ENCODE measurements at regions not wholly inside any gene's neighbourhood (a gene's known extent, or its start where the extent isn't known, plus 50 kb on each side); places are given as distances from the start of the nearest gene placed in this dataset.
A peak's percentile ranks its signal among the peaks of the same experiment; 100 is the strongest.

GRCh38 chr16:51691109-51691508 is 540.0 kb upstream of the SALL1 start:
- H3K27me3 Mint-ChIP-seq: no peaks in the 10 kb centered on the region
- H3K9me3 Mint-ChIP-seq: peaks cover 4 to 35% (median 10%) of the 10 kb centered on the region in 7 donors
- Histone ChIP-seq H3K36me3 (ENCODE audit: control insufficient read depth, insufficient read depth, low read length) (no peaks in the 10 kb centered on the region), H3K4me1 (ENCODE audit: control insufficient read depth, insufficient read depth, low read length, poor library complexity, severe bottlenecking) (no peaks in the 10 kb centered on the region), H3K9me3 (ENCODE audit: control insufficient read depth in 2 of 2, low read length in 2 of 2) (no peaks in the 10 kb centered on the region), H3K27me3 (ENCODE audit: control insufficient read depth, insufficient read depth, low read length) (no peaks in the 10 kb centered on the region), H3K27ac (ENCODE audit: insufficient read depth, low read length, poor library complexity, severe bottlenecking) (no peak overlapping the region), H3K4me3 (ENCODE audit: low read depth, low read length) (no peak overlapping the region)
- no peak overlapping the region for H3K4me3 Mint-ChIP-seq
- H3K36me3 Mint-ChIP-seq: no peaks in the 10 kb centered on the region
- no peak overlapping the region for H3K27ac Mint-ChIP-seq
- DNase-seq: no peak
- no peaks in the 10 kb centered on the region for H3K4me1 Mint-ChIP-seq
- ATAC-seq (ENCODE audit: low read depth in 2 of 2): no peak

GRCh38 chr16:51685498-51685897 is 534.4 kb upstream of the SALL1 start:
- H3K4me3 Mint-ChIP-seq: no peak overlapping the region
- H3K36me3 ChIP-seq (ENCODE audit: control insufficient read depth, insufficient read depth, low read length): no peaks in the 10 kb centered on the region
- no peaks in the 10 kb centered on the region for H3K36me3 Mint-ChIP-seq
- ATAC-seq (ENCODE audit: low read depth in 2 of 2): no peak
- no peaks in the 10 kb centered on the region for H3K9me3 ChIP-seq (ENCODE audit: control insufficient read depth in 2 of 2, low read length in 2 of 2)
- no peak overlapping the region for H3K4me3 ChIP-seq (ENCODE audit: low read depth, low read length)
- no peak for DNase-seq
- peaks cover 1 to 26% (median 8%) of the 10 kb centered on the region in 7 donors for H3K9me3 Mint-ChIP-seq
- no peaks in the 10 kb centered on the region for H3K27me3 ChIP-seq (ENCODE audit: control insufficient read depth, insufficient read depth, low read length)
- H3K27me3 Mint-ChIP-seq: no peaks in the 10 kb centered on the region
- H3K27ac Mint-ChIP-seq: no peak overlapping the region
- H3K4me1 Mint-ChIP-seq: no peaks in the 10 kb centered on the region
- H3K27ac ChIP-seq (ENCODE audit: insufficient read depth, low read length, poor library complexity, severe bottlenecking): no peak overlapping the region
- H3K4me1 ChIP-seq (ENCODE audit: control insufficient read depth, insufficient read depth, low read length, poor library complexity, severe bottlenecking): no peaks in the 10 kb centered on the region

- DNase-seq (no peak), ATAC-seq (ENCODE audit: low read depth in 2 of 2) (no peak)
- H3K36me3 Mint-ChIP-seq: no peaks in the 10 kb centered on the region
- Histone ChIP-seq H3K4me3 (ENCODE audit: low read depth, low read length) (no peak overlapping the region), H3K27me3 (ENCODE audit: control insufficient read depth, insufficient read depth, low read length) (no peaks in the 10 kb centered on the region), H3K36me3 (ENCODE audit: control insufficient read depth, insufficient read depth, low read length) (no peaks in the 10 kb centered on the region), H3K9me3 (ENCODE audit: control insufficient read depth in 2 of 2, low read length in 2 of 2) (no peaks in the 10 kb centered on the region), H3K27ac (ENCODE audit: insufficient read depth, low read length, poor library complexity, severe bottlenecking) (no peak overlapping the region), H3K4me1 (ENCODE audit: control insufficient read depth, insufficient read depth, low read length, poor library complexity, severe bottlenecking) (no peaks in the 10 kb centered on the region)
- H3K4me3 Mint-ChIP-seq: no peak overlapping the region
- H3K27ac Mint-ChIP-seq: no peak overlapping the region
- H3K9me3 Mint-ChIP-seq: peaks cover 1 to 17% (median 8%) of the 10 kb centered on the region in 7 donors
- no peaks in the 10 kb centered on the region for H3K4me1 Mint-ChIP-seq
- H3K27me3 Mint-ChIP-seq: no peaks in the 10 kb centered on the region
Observed at GRCh38 chr16:51683882-51684281, 532.8 kb upstream of the SALL1 start.

GRCh38 chr16:51682905-51683304 is 531.8 kb upstream of the SALL1 start:
- Histone ChIP-seq H3K9me3 (ENCODE audit: control insufficient read depth in 2 of 2, low read length in 2 of 2) (no peaks in the 10 kb centered on the region), H3K36me3 (ENCODE audit: control insufficient read depth, insufficient read depth, low read length) (no peaks in the 10 kb centered on the region), H3K27me3 (ENCODE audit: control insufficient read depth, insufficient read depth, low read length) (no peaks in the 10 kb centered on the region), H3K27ac (ENCODE audit: insufficient read depth, low read length, poor library complexity, severe bottlenecking) (no peak overlapping the region), H3K4me3 (ENCODE audit: low read depth, low read length) (no peak overlapping the region), H3K4me1 (ENCODE audit: control insufficient read depth, insufficient read depth, low read length, poor library complexity, severe bottlenecking) (no peaks in the 10 kb centered on the region)
- DNase-seq (no peak), ATAC-seq (ENCODE audit: low read depth in 2 of 2) (no peak)
- H3K4me1 Mint-ChIP-seq: no peaks in the 10 kb centered on the region
- no peaks in the 10 kb centered on the region for H3K36me3 Mint-ChIP-seq
- no peak overlapping the region for H3K4me3 Mint-ChIP-seq
- H3K27me3 Mint-ChIP-seq: no peaks in the 10 kb centered on the region
- H3K27ac Mint-ChIP-seq: no peak overlapping the region
- peaks cover 1 to 21% (median 5%) of the 10 kb centered on the region in 7 donors for H3K9me3 Mint-ChIP-seq

- H3K4me3 Mint-ChIP-seq: no peak overlapping the region
- DNase-seq (no peak), ATAC-seq (ENCODE audit: low read depth in 2 of 2) (no peak)
- Histone ChIP-seq H3K27me3 (ENCODE audit: control insufficient read depth, insufficient read depth, low read length) (no peaks in the 10 kb centered on the region), H3K4me3 (ENCODE audit: low read depth, low read length) (no peak overlapping the region), H3K9me3 (ENCODE audit: control insufficient read depth in 2 of 2, low read length in 2 of 2) (no peaks in the 10 kb centered on the region), H3K27ac (ENCODE audit: insufficient read depth, low read length, poor library complexity, severe bottlenecking) (no peak overlapping the region), H3K36me3 (ENCODE audit: control insufficient read depth, insufficient read depth, low read length) (no peaks in the 10 kb centered on the region), H3K4me1 (ENCODE audit: control insufficient read depth, insufficient read depth, low read length, poor library complexity, severe bottlenecking) (no peaks in the 10 kb centered on the region)
- no peak overlapping the region for H3K27ac Mint-ChIP-seq
- H3K9me3 Mint-ChIP-seq: peaks cover 0 to 26% (median 6%) of the 10 kb centered on the region in 7 donors
- H3K4me1 Mint-ChIP-seq: no peaks in the 10 kb centered on the region
- no peaks in the 10 kb centered on the region for H3K36me3 Mint-ChIP-seq
- H3K27me3 Mint-ChIP-seq: no peaks in the 10 kb centered on the region
Observed at GRCh38 chr16:51674615-51675014, 523.5 kb upstream of the SALL1 start.

- DNase-seq: no peak
Observed at GRCh38 chr16:51670527-51670926, 519.5 kb upstream of the SALL1 start.

GRCh38 chr16:51666821-51667220 is 515.8 kb upstream of the SALL1 start:
- H3K4me3 ChIP-seq (ENCODE audit: low read depth, low read length): no peak overlapping the region
- ATAC-seq (ENCODE audit: low read depth in 2 of 2) (no peak), DNase-seq (no peak)
- H3K9me3 ChIP-seq (ENCODE audit: control insufficient read depth in 2 of 2, low read length in 2 of 2): no peaks in the 10 kb centered on the region
- H3K27ac ChIP-seq (ENCODE audit: insufficient read depth, low read length, poor library complexity, severe bottlenecking): no peak overlapping the region
- H3K27me3 Mint-ChIP-seq: no peaks in the 10 kb centered on the region
- no peaks in the 10 kb centered on the region for H3K27me3 ChIP-seq (ENCODE audit: control insufficient read depth, insufficient read depth, low read length)
- H3K9me3 Mint-ChIP-seq: peaks cover 0 to 12% (median 2%) of the 10 kb centered on the region in 7 donors
- H3K36me3 ChIP-seq (ENCODE audit: control insufficient read depth, insufficient read depth, low read length): no peaks in the 10 kb centered on the region
- no peak overlapping the region for H3K4me3 Mint-ChIP-seq
- H3K27ac Mint-ChIP-seq: no peak overlapping the region
- no peaks in the 10 kb centered on the region for H3K36me3 Mint-ChIP-seq
- no peaks in the 10 kb centered on the region for H3K4me1 ChIP-seq (ENCODE audit: control insufficient read depth, insufficient read depth, low read length, poor library complexity, severe bottlenecking)
- H3K4me1 Mint-ChIP-seq: no peaks in the 10 kb centered on the region

More at GRCh38 chr16:51670527-51670926, 519.5 kb upstream of the SALL1 start:
- no peak overlapping the region for H3K4me3 Mint-ChIP-seq
- Histone ChIP-seq H3K4me3 (ENCODE audit: low read depth, low read length) (no peak overlapping the region), H3K27ac (ENCODE audit: insufficient read depth, low read length, poor library complexity, severe bottlenecking) (no peak overlapping the region), H3K4me1 (ENCODE audit: control insufficient read depth, insufficient read depth, low read length, poor library complexity, severe bottlenecking) (no peaks in the 10 kb centered on the region), H3K9me3 (ENCODE audit: control insufficient read depth in 2 of 2, low read length in 2 of 2) (no peaks in the 10 kb centered on the region), H3K27me3 (ENCODE audit: control insufficient read depth, insufficient read depth, low read length) (no peaks in the 10 kb centered on the region), H3K36me3 (ENCODE audit: control insufficient read depth, insufficient read depth, low read length) (no peaks in the 10 kb centered on the region)
- peak overlapping the region in 1 of 3 donors; percentile 16 for H3K27ac Mint-ChIP-seq
- no peak for ATAC-seq (ENCODE audit: low read depth in 2 of 2)
- no peaks in the 10 kb centered on the region for H3K4me1 Mint-ChIP-seq
- H3K9me3 Mint-ChIP-seq: peaks cover 0 to 17% (median 3%) of the 10 kb centered on the region in 7 donors
- H3K27me3 Mint-ChIP-seq: no peaks in the 10 kb centered on the region
- no peaks in the 10 kb centered on the region for H3K36me3 Mint-ChIP-seq

- Mint-ChIP-seq H3K27me3 (no peaks in the 10 kb centered on the region), H3K36me3 (no peaks in the 10 kb centered on the region), H3K4me3 (no peak overlapping the region), H3K27ac (no peak overlapping the region), H3K9me3 (peaks cover 0 to 12% (median 2%) of the 10 kb centered on the region in 7 donors), H3K4me1 (no peaks in the 10 kb centered on the region)
- no peak for DNase-seq
- no peaks in the 10 kb centered on the region for H3K9me3 ChIP-seq (ENCODE audit: control insufficient read depth in 2 of 2, low read length in 2 of 2)
- H3K4me3 ChIP-seq (ENCODE audit: low read depth, low read length): no peak overlapping the region
- no peak for ATAC-seq (ENCODE audit: low read depth in 2 of 2)
- no peaks in the 10 kb centered on the region for H3K36me3 ChIP-seq (ENCODE audit: control insufficient read depth, insufficient read depth, low read length)
- no peaks in the 10 kb centered on the region for H3K4me1 ChIP-seq (ENCODE audit: control insufficient read depth, insufficient read depth, low read length, poor library complexity, severe bottlenecking)
- H3K27ac ChIP-seq (ENCODE audit: insufficient read depth, low read length, poor library complexity, severe bottlenecking): no peak overlapping the region
- no peaks in the 10 kb centered on the region for H3K27me3 ChIP-seq (ENCODE audit: control insufficient read depth, insufficient read depth, low read length)
Observed at GRCh38 chr16:51666074-51666473, 515.0 kb upstream of the SALL1 start.

Measured in CD4-positive, CD25-positive, alpha-beta regulatory T cell (primary cell).